Anterior cingulate cortex (tissue), 58 donors: ENCODE measurements at regions not wholly inside any gene's neighbourhood (a gene's known extent, or its start where the extent isn't known, plus 50 kb on each side); places are given as distances from the start of the nearest gene placed in this dataset.
"Not testable (repeated sequence)": the region's sequence is repeated elsewhere in the genome, so short reads cannot be mapped to it uniquely, and the experiment has no call there.

ENCODE experiments used
- DNase-seq, 58 donors: peaks; one replicate each; lab custom pipeline; 2025; lab: John Stamatoyannopoulos, UW

DNA sequence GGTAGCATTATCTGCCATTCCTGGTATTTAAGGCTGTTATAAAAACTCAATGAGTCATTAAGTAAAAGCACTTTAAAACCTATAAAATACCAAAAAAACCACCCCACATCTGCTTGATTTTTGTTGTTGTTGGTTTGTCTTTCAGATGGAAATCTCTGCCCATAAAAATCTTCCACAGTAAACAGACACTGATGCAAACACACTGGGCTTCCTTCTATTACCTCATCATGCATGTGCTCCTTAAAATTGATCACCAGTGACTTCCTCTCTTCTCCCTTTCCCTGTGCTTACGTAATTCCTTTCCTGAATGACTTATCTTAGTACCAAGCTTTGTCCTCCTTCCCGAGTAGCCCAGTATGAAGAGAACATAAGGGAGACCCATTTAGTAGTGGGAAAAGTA lies 167.2 kb downstream of the EVX1 start:
- no peak for DNase-seq

DNA sequence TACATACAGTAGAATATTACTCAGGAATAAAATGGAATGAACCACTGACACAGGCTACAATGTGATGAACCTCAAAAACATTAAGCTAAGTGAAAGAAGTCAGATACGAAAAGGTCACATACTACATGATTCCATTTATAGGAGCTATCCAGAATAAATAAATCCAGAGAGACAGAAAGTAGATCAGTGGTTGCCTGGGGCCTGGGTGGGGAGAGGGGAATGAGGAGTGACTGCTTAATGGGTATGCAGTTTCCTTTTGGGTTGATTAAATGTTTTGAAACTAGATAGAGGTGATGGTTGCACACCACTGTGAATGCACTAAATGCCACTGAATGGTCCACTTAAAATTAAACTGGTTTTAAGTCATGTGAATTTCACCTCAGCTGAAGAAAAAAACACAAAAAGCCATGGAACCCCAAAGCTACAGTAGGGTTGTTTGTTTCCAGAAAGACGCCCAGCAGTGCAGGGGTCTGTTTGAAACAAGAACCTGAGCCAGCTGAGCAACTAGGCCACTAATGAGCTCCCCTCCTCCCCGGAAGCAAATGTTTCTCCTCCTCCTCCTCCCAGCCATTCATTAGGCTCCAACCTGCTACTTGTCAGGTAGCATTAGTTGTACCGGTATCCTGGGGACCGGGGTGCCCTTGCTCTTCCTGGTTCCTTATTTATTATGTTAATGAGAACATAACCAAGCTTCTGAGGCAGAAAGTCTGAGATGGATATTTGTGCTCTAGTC lies 168.4 kb downstream of the EVX1 start:
- DNase-seq, result no peak

DNA sequence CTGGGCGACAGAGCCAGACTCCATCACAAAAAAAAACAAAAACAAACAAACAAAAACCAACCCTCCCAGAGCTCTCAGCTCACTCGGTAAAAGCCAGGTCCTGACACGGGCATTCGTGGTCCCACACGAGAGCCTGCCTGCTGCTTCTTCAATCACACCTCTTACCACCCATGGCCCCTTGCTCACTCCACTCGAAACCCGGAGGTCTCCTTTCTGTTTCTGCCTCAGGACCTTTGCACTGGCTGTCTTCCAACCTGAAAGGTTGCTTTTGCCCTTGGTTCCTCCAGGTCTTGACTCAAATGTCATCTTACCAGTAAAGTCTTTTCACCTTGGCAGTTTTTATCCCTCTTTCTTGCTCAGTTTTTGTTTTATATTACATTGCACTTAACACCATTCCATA lies 169.6 kb downstream of the EVX1 start:
- no peak for DNase-seq

GRCh38 chr7:27418541-27418940 lies 175.9 kb downstream of the EVX1 start:
- DNase-seq, result no peak

GRCh38 chr7:27419581-27420177 lies 177.1 kb downstream of the EVX1 start:
- no peak for DNase-seq

DNA sequence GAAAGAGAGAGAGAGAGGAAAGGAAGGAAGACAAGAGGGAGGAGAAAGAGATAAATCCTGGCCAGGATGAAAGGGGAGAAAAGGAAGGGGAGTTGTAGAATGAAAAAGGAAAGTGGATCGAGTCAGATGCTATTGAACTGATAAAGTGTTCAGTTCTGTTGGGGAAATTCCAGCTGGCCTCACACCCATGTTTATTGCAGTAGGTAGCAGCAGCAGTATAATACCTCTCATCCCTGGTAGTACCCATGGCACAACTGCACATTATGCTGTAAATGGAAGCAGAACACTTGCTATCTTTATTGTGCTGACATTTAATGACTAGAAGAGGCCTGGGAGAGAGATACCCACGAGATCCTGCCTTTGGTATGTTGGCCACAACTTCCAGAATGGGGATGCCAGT lies 178.1 kb downstream of the EVX1 start:
- DNase-seq, result no peak

DNA sequence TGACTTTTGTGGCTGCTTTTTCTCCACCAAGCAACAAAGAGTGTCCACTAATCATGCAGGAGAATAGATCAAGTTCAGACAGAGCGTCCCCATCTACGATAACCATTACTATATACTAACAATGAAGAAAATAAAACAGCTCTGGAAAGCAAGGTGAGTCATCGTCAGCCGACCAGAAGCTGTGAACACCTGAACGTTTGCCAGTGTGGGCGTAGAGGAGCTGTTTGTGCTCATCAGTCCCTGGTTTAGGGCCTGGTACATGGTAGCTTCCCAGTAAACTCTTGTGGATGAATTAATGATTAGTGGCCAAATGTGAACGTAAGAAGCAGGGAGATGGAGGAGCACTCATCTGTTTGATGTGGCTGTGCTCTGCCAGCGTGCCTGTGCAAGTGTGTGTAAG lies 180.7 kb downstream of the EVX1 start:
- no peak for DNase-seq

GRCh38 chr7:27423821-27424220 lies 181.2 kb downstream of the EVX1 start:
- no peak for DNase-seq

- no peak for DNase-seq
Observed at GRCh38 chr7:27424231-27424630, 181.6 kb downstream of the EVX1 start.

- DNase-seq, result no peak
Observed at GRCh38 chr7:27424749-27425148, 182.1 kb downstream of the EVX1 start.

- DNase-seq, result no peak
Observed at GRCh38 chr7:27427416-27427815, 184.8 kb downstream of the EVX1 start.

DNA sequence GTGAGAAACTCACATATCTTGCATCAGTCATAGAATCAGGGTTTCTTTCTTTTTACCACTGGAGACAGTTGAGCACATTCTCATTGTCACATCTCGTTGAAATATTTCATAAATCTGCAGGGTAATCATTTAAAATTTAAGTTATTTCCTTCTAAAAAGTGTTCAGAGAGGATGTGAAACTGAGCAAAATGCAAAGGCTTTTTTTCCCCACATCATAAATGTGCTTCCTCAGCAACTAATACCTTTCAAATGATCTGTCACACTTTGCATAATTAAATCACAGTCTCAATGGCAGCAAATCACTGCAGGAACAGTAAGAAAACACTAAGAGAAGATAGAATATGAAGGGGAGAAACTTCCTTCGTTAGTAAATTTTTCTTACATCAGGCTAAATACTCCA lies 187.5 kb downstream of the EVX1 start:
- no peak for DNase-seq

DNA sequence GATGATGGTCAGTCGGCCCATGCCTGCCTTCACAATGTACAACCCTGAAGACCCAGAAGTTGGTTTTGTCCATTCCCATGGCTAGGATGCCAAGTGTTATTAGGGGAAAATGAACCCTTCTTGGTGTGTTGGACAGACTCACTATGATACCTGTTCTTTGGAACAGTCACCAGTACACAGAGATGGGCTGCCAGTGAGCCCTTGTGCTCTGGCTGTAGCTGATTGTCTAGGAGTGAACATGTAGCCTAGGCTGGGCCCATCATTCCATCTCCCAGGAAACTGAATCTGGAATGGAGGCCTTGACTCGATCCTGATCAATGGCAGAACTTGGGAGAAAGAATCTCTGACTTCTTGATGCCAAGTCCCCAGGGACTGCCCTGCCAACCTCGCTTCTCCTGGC lies 188.9 kb downstream of the EVX1 start:
- no peak for DNase-seq

GRCh38 chr7:27433581-27433980 lies 191.0 kb downstream of the EVX1 start:
- DNase-seq, result no peak

- DNase-seq, result no peak
Observed at GRCh38 chr7:27434756-27435400, 192.3 kb downstream of the EVX1 start.

DNA sequence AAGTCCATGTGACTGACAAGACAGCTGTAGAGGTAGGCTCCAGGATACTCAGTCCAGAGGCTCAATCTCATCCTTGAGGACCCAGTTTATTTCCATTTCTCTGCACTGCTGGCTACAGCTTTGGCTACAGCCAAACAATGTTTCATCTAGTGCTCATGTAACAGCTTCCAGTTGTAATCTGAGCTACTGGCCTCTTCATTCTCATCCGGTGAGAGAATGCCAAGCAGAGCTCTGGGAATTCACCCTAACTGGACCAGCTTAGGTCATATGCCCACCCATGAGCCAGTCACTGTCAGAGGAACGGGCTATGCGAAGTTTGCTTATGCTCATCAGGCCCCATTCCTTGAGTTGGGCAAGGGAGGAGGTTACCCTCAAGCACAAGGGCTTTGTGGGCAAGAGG lies 192.9 kb downstream of the EVX1 start:
- no peak for DNase-seq

DNA sequence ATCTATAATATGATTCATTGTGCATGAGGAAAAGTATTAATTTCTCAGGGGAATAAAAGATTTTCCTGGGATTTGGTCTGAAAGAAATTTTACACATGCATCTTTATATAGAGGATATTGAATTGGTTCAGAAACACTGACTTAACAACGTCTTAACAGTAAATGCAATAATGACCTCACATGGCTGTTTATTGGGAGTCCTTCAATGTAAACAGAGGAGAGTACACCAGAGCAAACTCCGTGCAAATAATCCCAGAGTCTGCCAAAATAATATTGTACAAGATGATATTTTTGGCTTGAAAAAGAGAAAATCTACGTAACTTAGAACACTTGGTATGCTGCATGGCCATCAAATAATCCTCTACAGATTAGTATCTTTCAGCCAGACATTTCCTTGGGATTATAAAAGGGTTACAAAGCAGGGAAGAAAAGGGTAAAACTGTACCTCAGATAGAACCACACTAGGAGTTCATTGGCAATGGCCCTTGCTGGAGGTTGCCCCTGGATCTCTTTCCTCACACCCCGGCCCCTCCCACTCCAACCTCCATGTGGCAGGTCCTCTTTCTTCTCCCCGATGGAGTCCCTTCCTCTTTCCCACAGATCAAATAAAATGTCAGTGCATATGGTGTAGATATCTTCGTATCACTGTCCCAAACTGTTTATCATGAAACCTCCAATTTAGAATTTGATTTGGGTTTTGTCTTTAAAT lies 196.4 kb downstream of the EVX1 start:
- DNase-seq, result no peak

DNA sequence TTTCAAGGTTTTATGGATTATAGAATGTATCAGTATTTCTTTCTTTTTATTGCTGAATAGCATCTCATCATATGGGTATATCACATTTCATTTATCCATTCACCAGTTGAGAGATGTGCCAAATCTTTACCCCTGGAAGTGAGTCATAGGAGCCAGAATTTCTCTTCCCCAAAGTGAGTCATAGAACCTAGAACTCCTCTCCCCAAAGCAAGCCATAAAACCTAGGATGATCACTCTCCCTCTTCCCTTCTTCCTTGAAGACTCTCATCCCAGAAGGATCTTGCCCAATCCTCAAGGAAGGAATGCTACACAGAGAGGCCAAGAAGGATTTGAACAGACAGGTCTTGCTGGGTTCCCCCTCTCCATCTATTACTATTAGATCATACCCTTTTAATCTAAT lies 199.9 kb downstream of the EVX1 start:
- no peak for DNase-seq

DNA sequence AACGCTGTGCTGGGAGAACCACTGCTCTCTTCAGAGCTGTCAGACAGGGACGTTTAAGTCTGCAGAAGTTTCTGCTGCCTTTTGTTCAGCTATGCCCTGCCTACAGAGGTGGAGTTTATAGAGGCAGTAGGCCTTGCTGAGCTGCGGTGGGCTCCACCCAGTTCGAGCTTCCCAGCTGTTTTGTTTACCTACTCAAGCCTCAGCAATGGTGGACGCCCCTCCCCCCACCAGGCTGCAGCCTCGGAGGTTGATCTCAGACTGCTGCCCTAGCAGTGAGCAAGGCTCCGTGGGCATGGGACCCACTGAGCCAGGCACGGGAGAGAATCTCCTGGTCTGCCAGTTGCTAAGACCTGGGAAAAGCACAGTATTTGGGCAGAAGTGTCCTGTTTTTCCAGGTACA lies 206.4 kb downstream of the EVX1 start:
- DNase-seq, result not testable (repeated sequence)

DNA sequence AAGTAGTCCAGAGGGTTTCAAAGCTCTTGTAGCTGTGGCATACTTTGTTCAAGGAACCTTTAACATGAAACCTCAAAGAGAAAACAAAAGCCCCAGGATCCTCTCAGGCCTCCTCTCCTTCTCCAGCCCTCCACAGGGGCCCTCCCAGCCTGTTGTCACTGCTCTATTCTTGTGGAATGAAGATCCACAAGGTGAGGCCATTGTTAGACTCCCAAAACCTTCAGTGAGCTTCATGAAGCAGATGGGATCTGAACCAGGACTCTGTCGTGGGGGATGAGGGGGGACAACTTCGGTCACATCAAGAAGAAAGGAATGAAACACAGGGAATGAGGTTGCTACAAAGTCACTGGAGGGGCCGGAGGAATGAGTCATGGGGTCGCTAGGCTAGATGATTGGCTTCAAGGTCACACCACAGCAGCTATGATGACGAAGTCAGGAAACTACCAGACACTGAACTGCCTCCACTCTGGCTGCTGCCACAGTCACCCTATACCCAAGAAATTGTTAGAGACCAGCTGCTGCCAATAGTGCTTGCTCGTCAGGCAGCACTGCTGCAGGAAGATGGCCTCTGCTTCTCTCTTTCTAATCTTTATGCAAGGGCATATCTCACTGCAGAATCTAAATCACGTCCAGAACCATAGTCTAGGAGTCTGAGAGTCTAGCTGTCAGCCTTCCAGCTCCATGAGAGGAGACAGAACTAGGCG lies 208.8 kb downstream of the HIBADH start:
- DNase-seq, result no peak

DNA sequence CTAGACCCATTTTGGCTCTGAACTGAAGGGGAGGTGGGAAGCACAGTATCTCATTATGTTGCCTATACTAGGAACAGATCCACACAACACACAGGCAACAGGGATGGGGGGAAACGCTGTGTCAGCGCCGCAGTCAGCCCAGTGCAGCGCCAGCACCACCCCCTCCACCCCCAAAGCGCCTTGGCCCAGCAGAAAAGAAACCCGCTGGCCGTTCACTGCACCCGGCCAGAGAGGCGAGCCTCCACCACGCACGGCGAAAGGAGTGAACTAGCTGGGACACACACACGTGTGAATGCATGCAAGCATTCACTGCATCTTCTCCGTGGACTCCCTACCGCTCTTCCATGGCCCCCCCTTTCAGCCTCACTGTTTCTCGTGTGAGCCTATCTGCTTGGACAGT lies 205.6 kb downstream of the HIBADH start:
- peak in 6 of 58 donors; percentile 1 to 12 (median 2) for DNase-seq
